Retinal pigment epithelial cell (primary cell): ENCODE measurements at regions not wholly inside any gene's neighbourhood (a gene's known extent, or its start where the extent isn't known, plus 50 kb on each side); places are given as distances from the start of the nearest gene placed in this dataset.

Experiments used
- DNase-seq: peaks from one replicate; pipeline ENCODE4 v3.0.0-alpha.2; 2010; ENCODE audit warnings: low read depth
- H3K4me3 ChIP-seq: 2 replicates; pipeline ENCODE4 v1.5.1; 2011; ENCODE audit warnings: mild to moderate bottlenecking, low read length, control low read depth, moderate library complexity
- TF ChIP-seq, protein P1 (sequence below): conservative IDR thresholded peaks from 2 replicates; pipeline ENCODE4 v1.5.1; 2011; ENCODE audit warnings: low read depth, low read length, control low read depth, inconsistent platforms

DNA sequence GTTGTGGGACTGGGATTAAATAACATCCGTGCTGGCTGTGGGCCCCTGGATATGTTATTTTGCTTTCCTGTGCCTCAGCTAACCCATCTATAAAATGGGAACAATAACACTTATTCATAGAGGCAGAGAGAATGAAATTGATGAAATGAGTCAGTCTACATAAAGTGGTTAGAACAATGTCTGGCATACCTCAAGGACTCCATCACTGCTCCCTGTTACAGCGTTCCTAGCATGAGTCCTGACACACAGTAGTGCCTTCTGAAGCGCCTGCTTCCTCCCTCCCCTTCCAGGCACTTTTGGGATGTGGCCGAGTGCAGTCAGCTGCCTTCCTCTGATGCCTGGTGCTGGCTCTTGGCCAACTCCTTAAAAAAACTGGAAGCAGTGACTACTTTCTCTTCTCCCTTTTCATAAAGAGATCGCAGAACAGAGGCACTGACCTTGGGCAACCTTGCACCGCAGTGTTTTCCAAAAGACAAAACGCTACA, 108.4 kb upstream of the ZMIZ1 start:
- no peak overlapping the region for H3K4me3 ChIP-seq
- TF ChIP-seq, protein P1, sequence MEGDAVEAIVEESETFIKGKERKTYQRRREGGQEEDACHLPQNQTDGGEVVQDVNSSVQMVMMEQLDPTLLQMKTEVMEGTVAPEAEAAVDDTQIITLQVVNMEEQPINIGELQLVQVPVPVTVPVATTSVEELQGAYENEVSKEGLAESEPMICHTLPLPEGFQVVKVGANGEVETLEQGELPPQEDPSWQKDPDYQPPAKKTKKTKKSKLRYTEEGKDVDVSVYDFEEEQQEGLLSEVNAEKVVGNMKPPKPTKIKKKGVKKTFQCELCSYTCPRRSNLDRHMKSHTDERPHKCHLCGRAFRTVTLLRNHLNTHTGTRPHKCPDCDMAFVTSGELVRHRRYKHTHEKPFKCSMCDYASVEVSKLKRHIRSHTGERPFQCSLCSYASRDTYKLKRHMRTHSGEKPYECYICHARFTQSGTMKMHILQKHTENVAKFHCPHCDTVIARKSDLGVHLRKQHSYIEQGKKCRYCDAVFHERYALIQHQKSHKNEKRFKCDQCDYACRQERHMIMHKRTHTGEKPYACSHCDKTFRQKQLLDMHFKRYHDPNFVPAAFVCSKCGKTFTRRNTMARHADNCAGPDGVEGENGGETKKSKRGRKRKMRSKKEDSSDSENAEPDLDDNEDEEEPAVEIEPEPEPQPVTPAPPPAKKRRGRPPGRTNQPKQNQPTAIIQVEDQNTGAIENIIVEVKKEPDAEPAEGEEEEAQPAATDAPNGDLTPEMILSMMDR: no peak
- DNase-seq: peak; percentile 46

DNA sequence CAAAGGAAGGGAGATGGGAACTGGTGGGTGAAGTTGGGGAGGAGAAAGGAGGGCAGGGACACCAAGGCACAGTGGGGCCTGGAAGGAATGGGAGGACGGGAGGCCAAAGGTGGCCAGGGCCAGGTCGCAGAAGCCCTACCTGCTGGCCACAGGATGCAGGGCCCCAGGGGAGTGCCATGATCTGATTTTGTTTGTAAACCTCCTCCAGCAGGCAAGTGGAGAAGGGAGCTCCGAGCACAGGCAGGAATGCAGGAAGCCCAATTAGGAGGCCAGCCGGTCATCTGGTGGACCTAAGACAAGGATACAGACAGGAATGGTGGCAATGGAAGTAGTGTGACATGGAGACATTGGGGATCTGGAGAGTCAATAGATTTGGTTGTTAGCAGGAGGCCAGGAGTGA, 107.0 kb upstream of the ZMIZ1 start:
- H3K4me3 ChIP-seq: no peak overlapping the region
- no peak for DNase-seq
- TF ChIP-seq, protein P1: no peak

DNA sequence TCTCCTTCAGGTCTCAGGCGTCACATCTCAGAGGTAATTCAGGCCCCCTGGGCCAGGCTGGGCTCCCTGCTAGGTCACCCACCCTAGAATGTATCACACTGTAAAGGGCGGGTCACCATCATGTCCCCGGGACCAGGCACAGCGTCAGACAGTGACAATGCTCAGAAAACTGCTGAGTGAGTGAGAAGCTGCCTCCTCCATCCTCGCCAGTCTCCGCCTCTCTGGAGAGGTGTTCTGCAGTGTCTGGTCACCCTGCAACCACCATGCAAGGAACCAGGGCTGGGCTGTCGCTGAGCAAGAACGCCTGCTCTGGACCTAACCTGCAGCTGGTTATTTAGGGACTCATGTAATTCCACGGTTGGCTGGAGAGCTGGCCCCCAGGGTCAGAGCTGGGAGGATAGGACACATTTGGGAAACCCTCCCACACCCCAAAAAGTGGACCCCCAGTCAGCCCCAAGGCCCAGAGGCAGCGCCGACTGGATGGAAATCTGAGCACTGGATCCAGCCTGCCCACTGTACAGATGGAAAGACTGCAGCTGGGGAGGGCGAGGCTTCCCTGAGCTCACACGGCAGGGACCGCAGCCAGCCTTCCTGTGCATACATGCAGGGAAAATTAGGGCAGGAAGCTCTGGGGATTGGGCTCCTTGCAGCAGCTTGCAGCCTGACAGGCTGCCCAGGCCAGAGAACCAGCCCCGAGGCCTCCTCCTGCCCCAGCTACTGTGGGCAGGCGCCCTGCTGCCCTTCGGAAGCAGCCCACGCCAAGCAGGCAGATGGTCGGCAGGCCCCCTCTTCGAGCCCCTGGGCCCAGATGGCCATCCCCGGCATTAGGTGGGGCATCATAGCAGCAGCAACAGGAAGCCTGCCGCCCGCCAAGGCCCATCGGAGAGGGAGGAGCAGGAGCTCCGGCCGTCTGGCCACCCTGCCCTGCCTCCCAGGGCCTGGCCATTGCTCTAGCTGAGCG, 105.4 kb upstream of the ZMIZ1 start:
- no peak for DNase-seq
- TF ChIP-seq, protein P1: no peak

DNA sequence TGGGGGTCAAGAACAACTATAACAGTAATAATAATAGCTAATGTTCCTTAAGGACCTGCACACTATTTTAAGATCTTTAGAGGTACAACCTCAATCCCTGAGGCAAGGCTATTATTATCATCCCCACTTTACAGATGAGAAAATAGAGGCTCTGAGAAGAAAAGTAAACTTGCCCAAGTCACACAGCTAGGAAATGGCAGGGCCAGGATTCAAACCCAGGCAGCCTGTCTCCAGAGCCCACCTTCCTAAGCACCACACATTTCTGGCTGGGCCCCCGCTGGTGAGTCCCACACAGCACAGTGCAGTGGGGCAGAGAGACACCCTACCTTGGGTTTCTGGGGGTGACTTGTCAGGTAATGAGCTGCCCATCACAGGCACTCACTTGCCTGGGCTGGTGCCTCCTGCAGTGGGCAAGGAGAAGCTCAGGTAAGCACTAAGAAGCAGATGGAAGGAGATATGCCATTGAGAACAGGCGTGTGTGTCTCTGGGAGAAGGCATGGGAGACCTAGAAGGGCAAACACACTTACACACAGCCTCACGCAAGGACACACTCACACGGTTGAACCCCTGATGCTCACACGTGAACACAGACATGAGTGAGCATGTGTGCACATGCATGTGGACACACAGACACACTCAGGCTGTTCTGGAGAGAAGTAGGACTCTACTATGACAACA, 104.4 kb upstream of the ZMIZ1 start:
- DNase-seq: no peak
- TF ChIP-seq, protein P1: no peak
- no peak overlapping the region for H3K4me3 ChIP-seq

More for the DNA sequence above, 105.4 kb upstream of the ZMIZ1 start:
- H3K4me3 ChIP-seq: no peak overlapping the region

DNA sequence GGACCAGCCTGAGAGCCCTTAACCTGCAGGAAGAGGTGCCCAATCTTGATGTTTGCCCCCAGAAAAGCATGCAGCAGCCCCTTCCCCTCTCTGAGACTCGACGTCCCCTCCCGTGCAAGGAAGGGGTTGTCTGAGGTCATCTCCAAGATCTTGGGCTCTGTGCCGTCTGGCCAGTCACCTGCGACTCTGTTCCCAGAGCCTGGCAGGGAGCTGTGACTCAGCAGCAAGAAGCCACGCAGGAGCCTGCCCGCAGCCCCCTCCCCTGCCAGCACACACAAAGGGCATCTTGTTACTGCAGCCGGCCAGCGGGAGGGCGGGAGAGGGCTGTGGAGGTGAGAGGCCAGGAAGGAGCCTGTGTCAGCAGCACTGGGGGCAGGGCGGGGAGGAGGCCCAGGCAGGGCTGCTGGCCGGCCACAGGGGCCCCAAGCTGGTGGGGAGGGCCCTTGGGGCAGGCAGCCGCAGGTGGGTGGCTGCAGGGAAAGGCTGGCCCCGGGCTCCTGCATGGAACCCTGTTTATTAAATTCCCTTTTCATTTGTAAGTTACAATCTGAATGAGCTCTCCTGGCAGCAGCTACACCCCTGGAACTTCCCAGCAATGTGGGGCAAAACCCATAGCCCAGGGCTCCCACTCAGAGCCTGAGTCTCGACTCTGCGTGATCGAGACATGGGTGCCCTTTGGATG, 103.7 kb upstream of the ZMIZ1 start:
- TF ChIP-seq, protein P1: no peak
- no peak overlapping the region for H3K4me3 ChIP-seq
- DNase-seq: peak; percentile 87

DNA sequence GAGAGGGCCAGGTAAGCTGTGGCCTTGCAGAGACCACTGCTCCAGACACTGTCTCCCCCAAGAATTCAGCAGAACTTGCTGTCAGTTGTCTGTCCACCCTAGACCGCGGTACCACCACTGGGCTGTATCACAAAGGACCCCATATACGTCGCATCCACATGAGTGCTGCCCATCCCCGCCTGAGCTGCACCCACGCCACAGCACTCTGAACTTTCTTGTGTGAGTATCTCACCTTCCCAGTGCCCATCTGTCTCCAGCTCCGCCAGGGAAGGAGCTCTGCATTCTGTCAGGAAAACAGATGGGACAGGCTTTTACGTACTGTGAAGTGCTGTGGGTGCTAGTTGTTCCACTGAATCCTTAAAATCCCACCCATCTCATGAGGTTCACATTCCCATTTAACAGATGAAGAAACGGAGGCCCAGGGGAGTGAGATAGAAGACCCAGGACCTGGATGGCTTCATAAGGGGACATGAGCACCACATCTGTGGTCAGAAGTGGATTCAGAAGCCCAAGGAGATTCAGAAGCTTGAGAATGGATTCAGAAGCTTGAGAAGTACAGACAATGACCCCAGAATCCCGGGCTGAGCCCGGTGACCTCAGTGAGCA, 102.5 kb upstream of the ZMIZ1 start:
- H3K4me3 ChIP-seq: no peak overlapping the region
- no peak for DNase-seq
- TF ChIP-seq, protein P1: no peak
